K562 (cell line): ENCODE measurements at regions not wholly inside any gene's neighbourhood (a gene's known extent, or its start where the extent isn't known, plus 50 kb on each side); places are given as distances from the start of the nearest gene placed in this dataset.

ENCODE experiments used
- TF ChIP-seq, protein P1 (sequence below): sonication (generic); formaldehyde crosslinking; IDR thresholded peaks from 2 replicates; pipeline ENCODE4 v1.8.1; 2023; ENCODE audit warnings: mild to moderate bottlenecking, missing genetic modification reagents
- TF ChIP-seq, protein P2 (sequence below): sonication (generic); formaldehyde crosslinking; IDR thresholded peaks from 2 replicates; pipeline ENCODE4 v1.8.1; 2023; ENCODE audit warnings: missing genetic modification reagents, mild to moderate bottlenecking, borderline replicate concordance

DNA sequence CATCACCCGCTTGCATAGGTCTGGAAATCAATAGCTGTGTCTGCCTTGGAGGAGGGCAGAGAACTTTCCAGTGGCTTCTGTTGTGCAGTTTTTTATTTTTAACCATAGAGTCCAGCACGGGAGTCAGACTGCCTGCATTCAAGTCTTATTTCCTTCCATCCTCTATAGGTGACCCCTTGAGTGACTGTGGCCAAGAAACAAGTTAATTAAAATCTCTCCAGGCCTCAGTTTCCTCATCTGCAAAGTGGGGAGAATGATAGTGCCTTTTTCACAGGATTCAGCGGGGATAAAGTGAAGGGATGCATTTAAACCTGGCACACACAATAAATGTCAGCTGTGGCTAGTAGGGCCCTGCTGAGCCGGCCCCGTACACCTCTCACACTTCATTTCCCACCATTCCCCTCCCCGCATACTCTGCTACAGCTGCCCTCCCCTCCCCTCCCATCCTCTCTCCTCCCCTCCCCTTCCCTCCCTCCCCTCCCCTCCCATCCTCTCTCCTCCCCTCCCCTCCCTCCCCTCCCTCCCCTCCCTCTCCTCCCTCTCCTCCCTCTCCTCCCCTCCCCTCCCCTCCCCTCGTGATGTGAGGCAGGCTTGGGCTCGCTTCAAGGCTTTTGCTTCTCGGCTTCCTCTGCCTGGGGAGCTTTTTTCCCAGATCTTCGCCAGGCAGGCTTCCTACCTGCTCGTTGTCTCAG lies 150.5 kb downstream of the TFAP2C start (continued):
- TF ChIP-seq, protein P1, sequence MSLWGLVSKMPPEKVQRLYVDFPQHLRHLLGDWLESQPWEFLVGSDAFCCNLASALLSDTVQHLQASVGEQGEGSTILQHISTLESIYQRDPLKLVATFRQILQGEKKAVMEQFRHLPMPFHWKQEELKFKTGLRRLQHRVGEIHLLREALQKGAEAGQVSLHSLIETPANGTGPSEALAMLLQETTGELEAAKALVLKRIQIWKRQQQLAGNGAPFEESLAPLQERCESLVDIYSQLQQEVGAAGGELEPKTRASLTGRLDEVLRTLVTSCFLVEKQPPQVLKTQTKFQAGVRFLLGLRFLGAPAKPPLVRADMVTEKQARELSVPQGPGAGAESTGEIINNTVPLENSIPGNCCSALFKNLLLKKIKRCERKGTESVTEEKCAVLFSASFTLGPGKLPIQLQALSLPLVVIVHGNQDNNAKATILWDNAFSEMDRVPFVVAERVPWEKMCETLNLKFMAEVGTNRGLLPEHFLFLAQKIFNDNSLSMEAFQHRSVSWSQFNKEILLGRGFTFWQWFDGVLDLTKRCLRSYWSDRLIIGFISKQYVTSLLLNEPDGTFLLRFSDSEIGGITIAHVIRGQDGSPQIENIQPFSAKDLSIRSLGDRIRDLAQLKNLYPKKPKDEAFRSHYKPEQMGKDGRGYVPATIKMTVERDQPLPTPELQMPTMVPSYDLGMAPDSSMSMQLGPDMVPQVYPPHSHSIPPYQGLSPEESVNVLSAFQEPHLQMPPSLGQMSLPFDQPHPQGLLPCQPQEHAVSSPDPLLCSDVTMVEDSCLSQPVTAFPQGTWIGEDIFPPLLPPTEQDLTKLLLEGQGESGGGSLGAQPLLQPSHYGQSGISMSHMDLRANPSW (CRISPR knock-in tag) = no peak
- TF ChIP-seq, protein P2, sequence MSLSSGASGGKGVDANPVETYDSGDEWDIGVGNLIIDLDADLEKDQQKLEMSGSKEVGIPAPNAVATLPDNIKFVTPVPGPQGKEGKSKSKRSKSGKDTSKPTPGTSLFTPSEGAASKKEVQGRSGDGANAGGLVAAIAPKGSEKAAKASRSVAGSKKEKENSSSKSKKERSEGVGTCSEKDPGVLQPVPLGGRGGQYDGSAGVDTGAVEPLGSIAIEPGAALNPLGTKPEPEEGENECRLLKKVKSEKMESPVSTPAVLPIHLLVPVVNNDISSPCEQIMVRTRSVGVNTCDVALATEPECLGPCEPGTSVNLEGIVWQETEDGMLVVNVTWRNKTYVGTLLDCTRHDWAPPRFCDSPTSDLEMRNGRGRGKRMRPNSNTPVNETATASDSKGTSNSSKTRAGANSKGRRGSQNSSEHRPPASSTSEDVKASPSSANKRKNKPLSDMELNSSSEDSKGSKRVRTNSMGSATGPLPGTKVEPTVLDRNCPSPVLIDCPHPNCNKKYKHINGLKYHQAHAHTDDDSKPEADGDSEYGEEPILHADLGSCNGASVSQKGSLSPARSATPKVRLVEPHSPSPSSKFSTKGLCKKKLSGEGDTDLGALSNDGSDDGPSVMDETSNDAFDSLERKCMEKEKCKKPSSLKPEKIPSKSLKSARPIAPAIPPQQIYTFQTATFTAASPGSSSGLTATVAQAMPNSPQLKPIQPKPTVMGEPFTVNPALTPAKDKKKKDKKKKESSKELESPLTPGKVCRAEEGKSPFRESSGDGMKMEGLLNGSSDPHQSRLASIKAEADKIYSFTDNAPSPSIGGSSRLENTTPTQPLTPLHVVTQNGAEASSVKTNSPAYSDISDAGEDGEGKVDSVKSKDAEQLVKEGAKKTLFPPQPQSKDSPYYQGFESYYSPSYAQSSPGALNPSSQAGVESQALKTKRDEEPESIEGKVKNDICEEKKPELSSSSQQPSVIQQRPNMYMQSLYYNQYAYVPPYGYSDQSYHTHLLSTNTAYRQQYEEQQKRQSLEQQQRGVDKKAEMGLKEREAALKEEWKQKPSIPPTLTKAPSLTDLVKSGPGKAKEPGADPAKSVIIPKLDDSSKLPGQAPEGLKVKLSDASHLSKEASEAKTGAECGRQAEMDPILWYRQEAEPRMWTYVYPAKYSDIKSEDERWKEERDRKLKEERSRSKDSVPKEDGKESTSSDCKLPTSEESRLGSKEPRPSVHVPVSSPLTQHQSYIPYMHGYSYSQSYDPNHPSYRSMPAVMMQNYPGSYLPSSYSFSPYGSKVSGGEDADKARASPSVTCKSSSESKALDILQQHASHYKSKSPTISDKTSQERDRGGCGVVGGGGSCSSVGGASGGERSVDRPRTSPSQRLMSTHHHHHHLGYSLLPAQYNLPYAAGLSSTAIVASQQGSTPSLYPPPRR (CRISPR knock-in tag) = no peak
- TF ChIP-seq, all 486 proteins: peak for 0
